Stomach (tissue), 8 donors: ENCODE measurements at regions not wholly inside any gene's neighbourhood (a gene's known extent, or its start where the extent isn't known, plus 50 kb on each side); places are given as distances from the start of the nearest gene placed in this dataset.
"Not testable (repeated sequence)": the region's sequence is repeated elsewhere in the genome, so short reads cannot be mapped to it uniquely, and the experiment has no call there.

ENCODE experiments used
- DNase-seq, 2 donors: peaks; one replicate each; pipeline versions ENCODE4 v3.0.0 to v3.0.0-alpha.2; 2013 to 2019
- H3K27ac ChIP-seq, 5 donors: fragments of 200-600 bp in 4 of 5; sonication (generic) in 4 of 5; one replicate each; pipeline ENCODE4 v1.5.1; 2013 to 2019; ENCODE audit warnings: mild to moderate bottlenecking in 1 of 5, moderate library complexity in 1 of 5
- H3K27me3 ChIP-seq, 3 donors: fragments of 200-600 bp; sonication (generic); one replicate each; pipeline ENCODE4 v1.5.1; 2017 to 2019; ENCODE audit warnings: mixed run types in 1 of 3
- H3K36me3 ChIP-seq, 4 donors: fragments of 200-600 bp; sonication (generic); 1 replicate in 3 of 4; 2 replicates in 1 of 4; pipeline ENCODE4 v1.5.1; 2016 to 2019
- H3K4me1 ChIP-seq, 4 donors: fragments of 200-600 bp; sonication (generic); one replicate each; pipeline ENCODE4 v1.5.1; 2016 to 2019
- H3K4me3 ChIP-seq, 4 donors: fragments of 200-600 bp; sonication (generic) in 3 of 4; one replicate each; pipeline ENCODE4 v1.5.1; 2016 to 2019; ENCODE audit warnings: mild to moderate bottlenecking in 1 of 4
- H3K9me3 ChIP-seq, 4 donors: fragments of 200-600 bp; sonication (generic); one replicate each; pipeline ENCODE4 v1.5.1; 2016 to 2019
- EP300 ChIP-seq: sonication (generic); formaldehyde crosslinking; IDR thresholded peaks from one replicate; pipeline ENCODE4 v1.6.1; 2017; ENCODE audit warnings: antibody characterized with exemption
- POLR2A ChIP-seq, 4 donors: fragments of 450-650 bp; IDR thresholded peaks; one replicate each; pipeline ENCODE4 v1.6.1; 2016; ENCODE audit warnings: antibody characterized with exemption in 4 of 4, control low read depth in 2 of 4, mild to moderate bottlenecking in 1 of 4, moderate library complexity in 1 of 4
- POLR2AphosphoS5 ChIP-seq, 3 donors: sonication (generic); formaldehyde crosslinking; IDR thresholded peaks; one replicate each; pipeline ENCODE4 v1.6.1; 2016; ENCODE audit warnings: antibody characterized with exemption in 3 of 3
- WGBS, 5 donors: extraction: QIAGEN DNeasy Blood & Tissue Kit in 3 of 5; methylation state at CpG; one replicate each; pipeline versions ENCODE4 v1.1.5 to v1.1.7; 2013 to 2018; 5-methylcytosine and 5-hydroxymethylcytosine counted together
- intact Hi-C: fragments of 100-400 bp; cut with DNase I; formaldehyde crosslinking; loops from one replicate; pipeline ENCODE4 v1.15.1; 2023; ENCODE audit warnings: low total_unique reads
- TF ChIP-seq, protein P1 (sequence below), 7 experiments: fragments of 450-650 bp in 4 of 7; fragments of 200-600 bp in 3 of 7; sonication (generic) in 3 of 7; IDR thresholded peaks; one replicate each; pipeline ENCODE4 v1.5.1; 2016 to 2019; ENCODE audit warnings: antibody characterized with exemption in 7 of 7, control low read depth in 2 of 7, mild to moderate bottlenecking in 1 of 7
- donor health status: healthy with polysubstance abuse.
- donor health status: Bipolar disorder and iron deficiency.
- donor health status: healthy.

- TF ChIP-seq EP300 (no peak), POLR2A (IDR thresholded peaks at IDR 0.05) (no peak), POLR2AphosphoS5 (IDR thresholded peaks at IDR 0.05) (no peak)
- TF ChIP-seq, protein P1, sequence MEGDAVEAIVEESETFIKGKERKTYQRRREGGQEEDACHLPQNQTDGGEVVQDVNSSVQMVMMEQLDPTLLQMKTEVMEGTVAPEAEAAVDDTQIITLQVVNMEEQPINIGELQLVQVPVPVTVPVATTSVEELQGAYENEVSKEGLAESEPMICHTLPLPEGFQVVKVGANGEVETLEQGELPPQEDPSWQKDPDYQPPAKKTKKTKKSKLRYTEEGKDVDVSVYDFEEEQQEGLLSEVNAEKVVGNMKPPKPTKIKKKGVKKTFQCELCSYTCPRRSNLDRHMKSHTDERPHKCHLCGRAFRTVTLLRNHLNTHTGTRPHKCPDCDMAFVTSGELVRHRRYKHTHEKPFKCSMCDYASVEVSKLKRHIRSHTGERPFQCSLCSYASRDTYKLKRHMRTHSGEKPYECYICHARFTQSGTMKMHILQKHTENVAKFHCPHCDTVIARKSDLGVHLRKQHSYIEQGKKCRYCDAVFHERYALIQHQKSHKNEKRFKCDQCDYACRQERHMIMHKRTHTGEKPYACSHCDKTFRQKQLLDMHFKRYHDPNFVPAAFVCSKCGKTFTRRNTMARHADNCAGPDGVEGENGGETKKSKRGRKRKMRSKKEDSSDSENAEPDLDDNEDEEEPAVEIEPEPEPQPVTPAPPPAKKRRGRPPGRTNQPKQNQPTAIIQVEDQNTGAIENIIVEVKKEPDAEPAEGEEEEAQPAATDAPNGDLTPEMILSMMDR (IDR thresholded peaks at IDR 0.05) = peak in 1 of 7 experiments; percentile 7
- H3K4me1 ChIP-seq = no peaks in the 10 kb centered on the region
- intact Hi-C loops = no loop called here
- no peak overlapping the region for H3K27ac ChIP-seq
- H3K4me3 ChIP-seq = no peak overlapping the region
- no peaks in the 10 kb centered on the region for H3K9me3 ChIP-seq
- WGBS, 5 donors = 85 to 94% (median 91%) methylated on average over 2 of the region's 2 CpGs
- no peak for DNase-seq
- H3K27me3 ChIP-seq = no peaks in the 10 kb centered on the region
- H3K36me3 ChIP-seq = no peaks in the 10 kb centered on the region
These were observed 1594.2 kb upstream of the PRMT6 start for GRCh38 chr1:105462308-105462707.

- no peaks in the 10 kb centered on the region for H3K36me3 ChIP-seq
- H3K27me3 ChIP-seq = no peaks in the 10 kb centered on the region
- no peak overlapping the region for H3K27ac ChIP-seq
- TF ChIP-seq, protein P1 (IDR thresholded peaks at IDR 0.05) = no peak
- TF ChIP-seq POLR2A (IDR thresholded peaks at IDR 0.05) (no peak), POLR2AphosphoS5 (IDR thresholded peaks at IDR 0.05) (no peak), EP300 (no peak)
- H3K4me1 ChIP-seq = no peaks in the 10 kb centered on the region
- no peak for DNase-seq
- H3K9me3 ChIP-seq = no peaks in the 10 kb centered on the region
- no peak overlapping the region for H3K4me3 ChIP-seq
- intact Hi-C loops = no loop called here
These were observed 1588.9 kb upstream of the PRMT6 start for GRCh38 chr1:105467549-105467948.

DNA sequence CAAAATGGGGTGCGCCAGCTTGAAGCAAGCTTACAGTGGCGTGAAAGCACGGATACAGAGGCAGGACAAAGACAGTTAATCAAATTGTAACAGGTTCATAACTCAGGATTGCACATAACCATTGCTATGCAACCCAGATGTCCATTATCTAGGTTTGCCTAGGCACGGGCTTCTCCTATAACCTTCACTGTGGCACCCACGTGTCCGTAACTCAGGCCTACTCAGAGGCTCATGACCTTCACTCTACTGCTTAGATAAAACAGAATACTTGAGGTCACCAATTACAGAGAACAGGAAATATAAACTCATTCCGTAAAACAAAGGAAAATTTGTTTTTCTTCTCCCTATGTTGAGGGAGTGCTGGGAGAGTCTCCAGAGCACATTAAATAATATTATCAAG lies 1585.9 kb upstream of the PRMT6 start:
- H3K9me3 ChIP-seq, H3K27me3 ChIP-seq, H3K4me1 ChIP-seq, intact Hi-C loops, H3K4me3 ChIP-seq, DNase-seq, H3K36me3 ChIP-seq, H3K27ac ChIP-seq: not testable (repeated sequence)
- WGBS, 5 donors = 64 to 72% (median 71%) methylated on average over 7 of the region's 7 CpGs

DNA sequence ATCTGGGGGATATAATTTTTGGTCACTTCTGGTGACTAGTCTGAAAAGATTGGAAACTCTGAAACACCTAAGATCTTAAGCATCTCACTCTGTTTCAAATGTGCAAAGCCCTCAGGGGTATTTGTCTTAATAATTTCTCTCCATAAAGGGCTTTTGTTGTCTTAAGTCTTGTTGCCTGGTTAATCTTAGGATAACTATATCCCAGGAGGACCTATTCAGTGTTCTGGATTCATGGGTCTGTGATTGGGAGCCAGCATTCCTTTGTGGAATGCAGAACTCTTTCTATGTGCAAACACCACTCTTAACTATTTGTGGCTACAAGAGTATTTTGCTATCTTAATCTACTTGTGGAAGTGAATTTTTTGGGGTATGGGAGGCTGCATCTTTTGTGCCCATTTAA lies 1573.0 kb upstream of the PRMT6 start:
- Histone ChIP-seq H3K27me3 (no peaks in the 10 kb centered on the region), H3K9me3 (peaks cover 0 to 9% (median 0%) of the 10 kb centered on the region in 4 donors), H3K27ac (no peak overlapping the region), H3K4me3 (no peak overlapping the region), H3K4me1 (no peaks in the 10 kb centered on the region), H3K36me3 (no peaks in the 10 kb centered on the region)
- TF ChIP-seq, protein P1 (IDR thresholded peaks at IDR 0.05) = no peak
- TF ChIP-seq POLR2AphosphoS5 (IDR thresholded peaks at IDR 0.05) = no peak
- no peak for TF ChIP-seq EP300
- no peak for TF ChIP-seq POLR2A (IDR thresholded peaks at IDR 0.05)
- intact Hi-C loops = no loop called here
- no peak for DNase-seq

- peaks cover 0 to 12% (median 0%) of the 10 kb centered on the region in 4 donors for H3K9me3 ChIP-seq
- TF ChIP-seq POLR2A (IDR thresholded peaks at IDR 0.05) (no peak), EP300 (no peak), POLR2AphosphoS5 (IDR thresholded peaks at IDR 0.05) (no peak)
- TF ChIP-seq, protein P1 (IDR thresholded peaks at IDR 0.05) = no peak
- WGBS, 5 donors = 72 to 91% (median 89%) methylated on average over 2 of the region's 2 CpGs
- intact Hi-C loops = no loop called here
- no peak overlapping the region for H3K4me3 ChIP-seq
- no peaks in the 10 kb centered on the region for H3K36me3 ChIP-seq
- H3K27ac ChIP-seq = no peak overlapping the region
- no peaks in the 10 kb centered on the region for H3K27me3 ChIP-seq
- no peaks in the 10 kb centered on the region for H3K4me1 ChIP-seq
- DNase-seq = no peak
These were observed 1571.3 kb upstream of the PRMT6 start for GRCh38 chr1:105485207-105485606.
